B cell (primary cell): ENCODE measurements at regions not wholly inside any gene's neighbourhood (a gene's known extent, or its start where the extent isn't known, plus 50 kb on each side); places are given as distances from the start of the nearest gene placed in this dataset.

ENCODE experiments used
- ATAC-seq: fragments of 200-7000 bp; cut with Tn5 transposase; one replicate; pipeline ENCODE4 v1.10.0; 2021; ENCODE audit warnings: low read depth, mild to moderate bottlenecking, moderate number of reproducible peaks, moderate library complexity
- CTCF ChIA-PET: fragments of 350-600 bp; sonication (Branson Sonifier 250); formaldehyde crosslinking; loops from one replicate; lab custom pipeline; 2021; ENCODE audit warnings: antibody characterized with exemption, inconsistent platforms; lab: Charles Lee
- POLR2A ChIA-PET: fragments of 350-600 bp; sonication (Branson Sonifier 250); formaldehyde crosslinking; loops from one replicate; lab custom pipeline; 2021; ENCODE audit warnings: antibody characterized with exemption; lab: Charles Lee
- DNase-seq: peaks from one replicate; pipeline ENCODE4 v3.0.0; 2013
- H2AFZ ChIP-seq: 2 replicates; pipeline ENCODE4 v1.6.1; 2012; ENCODE audit warnings: mild to moderate bottlenecking, low read depth, low read length; ENCODE audit not compliant: insufficient read depth, poor library complexity, severe bottlenecking
- H3K27ac ChIP-seq, 2 donors: 1 replicate in 1 of 2; 2 replicates in 1 of 2; pipeline ENCODE4 v1.5.1; 2012 to 2013; ENCODE audit warnings: low read length in 2 of 2, mild to moderate bottlenecking in 2 of 2, moderate library complexity in 1 of 2
- H3K27me3 ChIP-seq, 4 experiments: fragments of 200-600 bp in 1 of 4; sonication (generic) in 1 of 4; replicated peaks in 1 of 4; 1 replicate in 2 of 4; 2 replicates in 2 of 4; pipeline versions ENCODE4 v1.6.1 to v1.7.0; 2013 to 2016; ENCODE audit warnings: low read length in 3 of 4, mild to moderate bottlenecking in 2 of 4, mixed read lengths in 1 of 4, moderate library complexity in 1 of 4; ENCODE audit not compliant: insufficient read depth in 4 of 4, control insufficient read depth in 3 of 4; ENCODE audit errors: control extremely low read depth in 1 of 4
- H3K36me3 ChIP-seq, 2 experiments: replicated peaks in 1 of 2; 1 replicate in 1 of 2; 2 replicates in 1 of 2; pipeline versions ENCODE4 v1.6.1 to v1.7.1; 2013; ENCODE audit warnings: low read length in 1 of 2; ENCODE audit not compliant: insufficient read depth in 2 of 2, control insufficient read depth in 1 of 2; ENCODE audit errors: control extremely low read depth in 1 of 2, extremely low read depth in 1 of 2
- H3K4me1 ChIP-seq, 2 donors: fragments of 200-600 bp in 1 of 2; sonication (generic) in 1 of 2; 1 replicate in 1 of 2; 2 replicates in 1 of 2; pipeline versions ENCODE4 v1.5.1 to v1.6.1; 2013 to 2017; ENCODE audit warnings: low read length in 2 of 2; ENCODE audit not compliant: control insufficient read depth in 2 of 2, insufficient read depth in 2 of 2
- H3K4me2 ChIP-seq: replicated peaks from 2 replicates; pipeline ENCODE3; 2012; ENCODE audit warnings: mild to moderate bottlenecking, low read depth, low read length; ENCODE audit not compliant: poor library complexity, severe bottlenecking
- H3K4me3 ChIP-seq, 5 experiments: fragments of 200-600 bp in 1 of 5; sonication (generic) in 1 of 5; 1 replicate in 3 of 5; 2 replicates in 2 of 5; pipeline versions ENCODE4 v1.5.1 to v1.7.0; 2011 to 2016; ENCODE audit warnings: low read length in 4 of 5, mild to moderate bottlenecking in 4 of 5, low read depth in 2 of 5, control low read depth in 1 of 5, moderate library complexity in 1 of 5; ENCODE audit not compliant: insufficient read depth in 1 of 5; ENCODE audit errors: control extremely low read depth in 1 of 5, extremely low read depth in 1 of 5
- H3K79me2 ChIP-seq: fragments of 200-600 bp; sonication (generic); one replicate; pipeline ENCODE4 v1.6.0; 2016; ENCODE audit warnings: low read length; ENCODE audit not compliant: control insufficient read depth, insufficient read depth
- H3K9ac ChIP-seq: fragments of 200-600 bp; sonication (generic); 2 replicates; pipeline ENCODE4 v1.6.1; 2017; ENCODE audit warnings: mild to moderate bottlenecking, low read length, moderate library complexity
- H3K9me3 ChIP-seq, 3 donors: one replicate each; pipeline versions ENCODE4 v1.6.1 to v1.7.1; 2013; ENCODE audit warnings: low read length in 2 of 3; ENCODE audit not compliant: control insufficient read depth in 2 of 3, insufficient read depth in 1 of 3; ENCODE audit errors: control extremely low read depth in 1 of 3
- H4K20me1 ChIP-seq: 2 replicates; pipeline ENCODE4 v1.6.0; 2012; ENCODE audit warnings: mild to moderate bottlenecking, low read length; ENCODE audit not compliant: insufficient read depth, control insufficient read depth, poor library complexity, severe bottlenecking
- H3K27ac Mint-ChIP-seq: one replicate; pipeline ENCODE4 v1.8.0; 2021; ENCODE audit warnings: mixed read lengths
- H3K27me3 Mint-ChIP-seq: one replicate; pipeline ENCODE4 v1.8.0; 2021; ENCODE audit warnings: mixed read lengths
- H3K4me1 Mint-ChIP-seq: one replicate; pipeline ENCODE4 v1.8.0; 2021; ENCODE audit warnings: mixed read lengths
- H3K4me3 Mint-ChIP-seq: one replicate; pipeline ENCODE4 v1.8.0; 2021; ENCODE audit warnings: mixed read lengths
- H3K9me3 Mint-ChIP-seq: one replicate; pipeline ENCODE4 v1.8.0; 2022; ENCODE audit warnings: mixed read lengths; ENCODE audit not compliant: insufficient read depth
- EZH2 ChIP-seq: IDR thresholded peaks from 2 replicates; pipeline ENCODE4 v1.6.1; 2012; ENCODE audit warnings: borderline replicate concordance, low read depth, mild to moderate bottlenecking, moderate library complexity, low read length; ENCODE audit not compliant: insufficient read depth, poor library complexity, severe bottlenecking
- WGBS: methylation state at CpG from one replicate; pipeline ENCODE4 v1.1.5; 2013; ENCODE audit warnings: missing lambda C conversion rate; ENCODE audit not compliant: insufficient coverage; 5-methylcytosine and 5-hydroxymethylcytosine counted together
- intact Hi-C: fragments of 100-400 bp; cut with micrococcal nuclease; formaldehyde crosslinking; loops from one replicate; pipeline ENCODE4 v1.10.0; 2022
- TF ChIP-seq, protein P1 (sequence below): fragments of 200-600 bp; IDR thresholded peaks from one replicate; pipeline ENCODE4 v1.8.0; 2022; ENCODE audit warnings: antibody characterized with exemption, mild to moderate bottlenecking

DNA sequence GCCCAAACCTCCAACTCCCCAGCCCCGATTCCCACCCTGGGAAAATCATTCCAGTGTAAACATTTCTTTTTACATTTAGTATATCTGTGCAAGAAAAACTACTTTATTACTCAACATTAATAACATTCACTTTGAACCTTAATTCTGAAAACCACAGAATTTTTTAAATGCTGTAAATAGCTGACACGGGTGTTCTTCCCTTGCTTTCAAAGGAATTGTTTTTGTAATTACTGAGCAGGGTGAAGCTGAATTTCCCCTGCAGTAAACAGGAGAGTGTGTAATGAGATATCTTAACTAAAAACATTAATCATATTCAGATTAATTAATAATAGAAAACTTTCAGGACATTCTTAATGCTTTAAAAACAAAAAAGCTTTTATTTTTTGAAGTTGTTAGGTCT lies 99.3 kb upstream of the CITED2 start:
- Histone ChIP-seq H3K36me3 (no peaks in the 10 kb centered on the region), H3K4me2 (no peak overlapping the region), H3K9me3 (no peaks in the 10 kb centered on the region), H3K79me2 (no peaks in the 10 kb centered on the region), H2AFZ (no peak overlapping the region), H3K9ac (no peak overlapping the region), H3K27ac (no peak overlapping the region), H3K27me3 (no peaks in the 10 kb centered on the region), H3K4me3 (no peak overlapping the region), H3K4me1 (no peaks in the 10 kb centered on the region), H4K20me1 (no peaks in the 10 kb centered on the region)
- no CpG with 5 or more reads among the region's 2 CpGs for WGBS
- DNase-seq (no peak), ATAC-seq (no peak)
- Mint-ChIP-seq H3K27ac (no peak overlapping the region), H3K4me1 (no peaks in the 10 kb centered on the region), H3K9me3 (no peaks in the 10 kb centered on the region), H3K4me3 (no peak overlapping the region), H3K27me3 (no peaks in the 10 kb centered on the region)
- intact Hi-C loops: no loop called here
- ChIA-PET POLR2A (no interaction called here), CTCF (no interaction called here)
- TF ChIP-seq, protein P1, sequence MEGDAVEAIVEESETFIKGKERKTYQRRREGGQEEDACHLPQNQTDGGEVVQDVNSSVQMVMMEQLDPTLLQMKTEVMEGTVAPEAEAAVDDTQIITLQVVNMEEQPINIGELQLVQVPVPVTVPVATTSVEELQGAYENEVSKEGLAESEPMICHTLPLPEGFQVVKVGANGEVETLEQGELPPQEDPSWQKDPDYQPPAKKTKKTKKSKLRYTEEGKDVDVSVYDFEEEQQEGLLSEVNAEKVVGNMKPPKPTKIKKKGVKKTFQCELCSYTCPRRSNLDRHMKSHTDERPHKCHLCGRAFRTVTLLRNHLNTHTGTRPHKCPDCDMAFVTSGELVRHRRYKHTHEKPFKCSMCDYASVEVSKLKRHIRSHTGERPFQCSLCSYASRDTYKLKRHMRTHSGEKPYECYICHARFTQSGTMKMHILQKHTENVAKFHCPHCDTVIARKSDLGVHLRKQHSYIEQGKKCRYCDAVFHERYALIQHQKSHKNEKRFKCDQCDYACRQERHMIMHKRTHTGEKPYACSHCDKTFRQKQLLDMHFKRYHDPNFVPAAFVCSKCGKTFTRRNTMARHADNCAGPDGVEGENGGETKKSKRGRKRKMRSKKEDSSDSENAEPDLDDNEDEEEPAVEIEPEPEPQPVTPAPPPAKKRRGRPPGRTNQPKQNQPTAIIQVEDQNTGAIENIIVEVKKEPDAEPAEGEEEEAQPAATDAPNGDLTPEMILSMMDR: no peak

DNA sequence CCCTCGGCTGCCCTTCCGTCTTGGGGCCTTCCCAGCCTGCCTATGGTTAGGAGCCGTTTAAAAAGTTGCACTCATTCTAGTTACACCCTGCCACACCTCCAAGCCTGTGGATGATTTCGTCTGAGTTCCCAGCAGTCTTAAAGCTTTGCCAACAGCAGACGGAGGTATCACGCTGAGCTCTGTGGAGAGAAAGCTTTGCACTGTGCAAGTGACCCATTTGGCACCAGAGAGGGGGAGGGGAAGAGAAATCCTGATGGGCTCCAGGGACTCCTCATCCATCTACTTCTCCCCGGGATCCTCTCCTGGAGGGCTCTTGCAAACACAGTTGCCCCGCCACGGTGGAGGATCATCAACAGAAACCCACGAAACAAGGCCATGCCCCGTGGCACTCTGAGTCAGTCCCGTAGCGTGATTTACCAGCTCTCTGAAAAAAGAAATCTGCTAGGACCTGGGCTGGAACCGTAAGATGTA lies 98.8 kb upstream of the CITED2 start:
- TF ChIP-seq, protein P1: no peak
- no peak for TF ChIP-seq EZH2
- Histone ChIP-seq H3K4me2 (no peak overlapping the region), H3K9me3 (no peaks in the 10 kb centered on the region), H2AFZ (no peak overlapping the region), H3K27me3 (no peaks in the 10 kb centered on the region), H3K27ac (no peak overlapping the region), H4K20me1 (no peaks in the 10 kb centered on the region), H3K4me3 (no peak overlapping the region), H3K79me2 (no peaks in the 10 kb centered on the region), H3K4me1 (no peaks in the 10 kb centered on the region), H3K9ac (no peak overlapping the region), H3K36me3 (no peaks in the 10 kb centered on the region)
- no peaks in the 10 kb centered on the region for H3K4me1 Mint-ChIP-seq
- H3K9me3 Mint-ChIP-seq: no peaks in the 10 kb centered on the region
- intact Hi-C loops: no loop called here
- CTCF ChIA-PET: no interaction called here
- POLR2A ChIA-PET: no interaction called here
- H3K27ac Mint-ChIP-seq: no peak overlapping the region
- ATAC-seq (no peak), DNase-seq (no peak)
- no peak overlapping the region for H3K4me3 Mint-ChIP-seq
- H3K27me3 Mint-ChIP-seq: no peaks in the 10 kb centered on the region
- 95% methylated on average over 10 of the region's 14 CpGs for WGBS
